Heart right ventricle (tissue), 16 donors: ENCODE measurements at regions not wholly inside any gene's neighbourhood (a gene's known extent, or its start where the extent isn't known, plus 50 kb on each side); places are given as distances from the start of the nearest gene placed in this dataset.

Source experiments
- ATAC-seq, 8 donors: fragments of 200-7000 bp; cut with Tn5 transposase; one replicate each; pipeline ENCODE4 v1.9.1; 2020; ENCODE audit warnings: mild to moderate bottlenecking in 8 of 8, moderate library complexity in 8 of 8, moderate number of reproducible peaks in 1 of 8
- DNase-seq, 2 donors: peaks; one replicate each; pipeline ENCODE4 v3.0.0-alpha.2; 2020
- H3K27ac ChIP-seq, 10 donors: fragments of 200-600 bp; sonication (generic) in 2 of 10; one replicate each; pipeline versions ENCODE4 v1.5.0 to v1.8.0; 2020 to 2022; ENCODE audit warnings: mild to moderate bottlenecking in 3 of 10
- H3K27me3 ChIP-seq, 7 donors: fragments of 200-600 bp; one replicate each; pipeline ENCODE4 v1.8.0; 2021 to 2022; ENCODE audit warnings: mild to moderate bottlenecking in 2 of 7
- H3K36me3 ChIP-seq, 9 donors: fragments of 200-600 bp; sonication (generic) in 1 of 9; one replicate each; pipeline versions ENCODE4 v1.5.0 to v1.8.0; 2020 to 2022; ENCODE audit warnings: mild to moderate bottlenecking in 2 of 9
- H3K4me1 ChIP-seq, 9 donors: fragments of 200-600 bp; sonication (generic) in 1 of 9; one replicate each; pipeline versions ENCODE4 v1.5.0 to v1.8.0; 2020 to 2022; ENCODE audit warnings: mild to moderate bottlenecking in 4 of 9
- H3K4me3 ChIP-seq, 10 donors: fragments of 200-600 bp; sonication (generic) in 2 of 10; one replicate each; pipeline versions ENCODE4 v1.5.0 to v1.8.0; 2020 to 2022; ENCODE audit warnings: mild to moderate bottlenecking in 7 of 10, moderate library complexity in 2 of 10
- H3K9me3 ChIP-seq, 11 donors: fragments of 200-600 bp in 10 of 11; sonication (generic) in 2 of 11; one replicate each; pipeline versions ENCODE4 v1.5.0 to v1.8.0; 2013 to 2022; ENCODE audit warnings: mild to moderate bottlenecking in 2 of 11, control low read depth in 1 of 11, moderate library complexity in 1 of 11
- WGBS, 2 donors: extraction: QIAGEN DNeasy Blood & Tissue Kit; methylation state at CpG; one replicate each; pipeline ENCODE4 v1.1.7; 2013; ENCODE audit warnings: inconsistent platforms in 1 of 2; 5-methylcytosine and 5-hydroxymethylcytosine counted together
- intact Hi-C, 10 donors: fragments of 100-400 bp; cut with DNase I; formaldehyde crosslinking; loops; one replicate each; pipeline versions ENCODE4 v1.11.1 to v1.14.2; 2022
- TF ChIP-seq, protein P1 (sequence below), 9 donors: fragments of 200-600 bp; sonication (generic) in 2 of 9; IDR thresholded peaks; one replicate each; pipeline versions ENCODE4 v1.5.0 to v1.8.0; 2021 to 2022; ENCODE audit warnings: antibody characterized with exemption in 9 of 9, mild to moderate bottlenecking in 5 of 9, moderate library complexity in 1 of 9
- donor health status: Arrhythmogenic right ventricular cardiomyopathy.
- donor health status: ischemic (EF 13 %, LVEDD 7.1; RV severe dilation, severe dysfunction).
- donor health status: healthy with polysubstance abuse.
- donor health status: DM: no; HTN: yes; CAD: no.
- donor health status: DM: no; HTN: no; CAD: no.
- donor health status: ischemic (EF 25% LVEDD 6.9; RV normal size, moderate dysfunction).
- donor health status: ischemic (EF 25% LVEDD 5.7; RV mildly dilated, moderate dysfunction).
- donor health status: healthy.
- donor health status: DM: yes; HTN: yes; CAD: no.
- donor health status: Ischemic cardiomyopathy.
- donor health status: ischemic (EF 35%, LVEDD 5.7; RV mildly dilated, moderate dysfunction).
- donor health status: nonischemic (EF 11% LVEDD 7.7; RV severe dilation, severe dysfunction).
- donor health status: DM: yes; HTN: yes; CAD: no.
- donor health status: PGD.
- donor health status: ischemic (EF 29% LVEDD 5.4; RV normal size, mild dysfunction).
- donor health status: nonischemic (EF 23%, LVEDD 6.1; RV moderate dilation, normal function).

DNA sequence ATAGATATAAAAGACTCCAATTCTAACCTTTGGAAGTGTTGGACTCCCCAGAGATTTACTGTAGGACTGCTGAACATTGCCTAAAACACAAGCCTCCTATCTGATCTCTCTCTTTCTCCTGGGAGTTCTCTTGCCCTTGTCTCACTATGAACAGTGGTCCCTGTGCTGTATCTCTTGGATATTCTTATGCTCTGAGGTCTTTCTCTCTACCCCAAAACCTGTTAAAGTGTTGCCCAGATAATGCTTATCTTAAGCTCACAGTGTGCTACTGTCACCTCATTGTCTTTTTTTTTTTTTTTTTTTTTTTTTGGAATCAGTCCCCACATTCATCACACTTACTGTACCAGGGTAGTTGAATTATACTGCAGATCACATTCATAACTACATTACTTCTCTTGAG is 131.0 kb upstream of the CBLB start:
- ATAC-seq (no peak), DNase-seq (no peak)
- peaks cover 0 to 26% (median 0%) of the 10 kb centered on the region in 11 donors for H3K9me3 ChIP-seq
- H3K4me1 ChIP-seq, result peaks cover 0 to 27% (median 2%) of the 10 kb centered on the region in 9 donors
- TF ChIP-seq, protein P1, sequence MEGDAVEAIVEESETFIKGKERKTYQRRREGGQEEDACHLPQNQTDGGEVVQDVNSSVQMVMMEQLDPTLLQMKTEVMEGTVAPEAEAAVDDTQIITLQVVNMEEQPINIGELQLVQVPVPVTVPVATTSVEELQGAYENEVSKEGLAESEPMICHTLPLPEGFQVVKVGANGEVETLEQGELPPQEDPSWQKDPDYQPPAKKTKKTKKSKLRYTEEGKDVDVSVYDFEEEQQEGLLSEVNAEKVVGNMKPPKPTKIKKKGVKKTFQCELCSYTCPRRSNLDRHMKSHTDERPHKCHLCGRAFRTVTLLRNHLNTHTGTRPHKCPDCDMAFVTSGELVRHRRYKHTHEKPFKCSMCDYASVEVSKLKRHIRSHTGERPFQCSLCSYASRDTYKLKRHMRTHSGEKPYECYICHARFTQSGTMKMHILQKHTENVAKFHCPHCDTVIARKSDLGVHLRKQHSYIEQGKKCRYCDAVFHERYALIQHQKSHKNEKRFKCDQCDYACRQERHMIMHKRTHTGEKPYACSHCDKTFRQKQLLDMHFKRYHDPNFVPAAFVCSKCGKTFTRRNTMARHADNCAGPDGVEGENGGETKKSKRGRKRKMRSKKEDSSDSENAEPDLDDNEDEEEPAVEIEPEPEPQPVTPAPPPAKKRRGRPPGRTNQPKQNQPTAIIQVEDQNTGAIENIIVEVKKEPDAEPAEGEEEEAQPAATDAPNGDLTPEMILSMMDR (IDR thresholded peaks at IDR 0.05), result no peak
- H3K27ac ChIP-seq, result no peak overlapping the region
- no peaks in the 10 kb centered on the region for H3K36me3 ChIP-seq
- H3K27me3 ChIP-seq, result no peaks in the 10 kb centered on the region
- H3K4me3 ChIP-seq, result no peak overlapping the region
- intact Hi-C loops, result loop anchor here in 1 of 10 donors (5.0 kb wide), 1 partner anchor 717 kb away; no protein-coding TSS in a partner anchor

DNA sequence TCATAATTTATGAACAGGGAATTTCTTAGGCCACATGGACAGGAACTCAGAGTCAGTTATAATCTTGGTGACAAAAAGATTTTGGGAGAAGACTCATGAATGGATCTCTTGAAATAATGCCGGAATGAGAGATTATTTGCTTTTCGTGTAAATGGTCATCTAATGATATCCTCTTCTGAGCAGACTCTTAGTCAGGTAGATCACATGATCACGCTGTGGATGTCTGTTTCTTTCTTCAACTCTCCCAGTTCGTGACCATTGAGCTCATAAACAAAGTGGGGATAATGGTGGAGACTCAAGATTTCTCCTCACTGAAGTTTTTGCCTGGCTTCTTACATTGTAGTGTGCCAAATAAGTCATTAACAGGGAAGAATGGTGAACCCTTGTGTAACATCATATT is 133.1 kb upstream of the CBLB start:
- intact Hi-C loops, result no loop called here
- H3K4me1 ChIP-seq, result peaks cover 0 to 31% (median 6%) of the 10 kb centered on the region in 9 donors
- no peak overlapping the region for H3K27ac ChIP-seq
- WGBS, 2 donors, result 95 to 96% methylated on average over 4 of the region's 4 CpGs
- H3K27me3 ChIP-seq, result no peaks in the 10 kb centered on the region
- peaks cover 0 to 17% (median 0%) of the 10 kb centered on the region in 11 donors for H3K9me3 ChIP-seq
- no peak for ATAC-seq
- TF ChIP-seq, protein P1 (IDR thresholded peaks at IDR 0.05), result no peak
- no peak for DNase-seq
- H3K4me3 ChIP-seq, result no peak overlapping the region
- H3K36me3 ChIP-seq, result no peaks in the 10 kb centered on the region

DNA sequence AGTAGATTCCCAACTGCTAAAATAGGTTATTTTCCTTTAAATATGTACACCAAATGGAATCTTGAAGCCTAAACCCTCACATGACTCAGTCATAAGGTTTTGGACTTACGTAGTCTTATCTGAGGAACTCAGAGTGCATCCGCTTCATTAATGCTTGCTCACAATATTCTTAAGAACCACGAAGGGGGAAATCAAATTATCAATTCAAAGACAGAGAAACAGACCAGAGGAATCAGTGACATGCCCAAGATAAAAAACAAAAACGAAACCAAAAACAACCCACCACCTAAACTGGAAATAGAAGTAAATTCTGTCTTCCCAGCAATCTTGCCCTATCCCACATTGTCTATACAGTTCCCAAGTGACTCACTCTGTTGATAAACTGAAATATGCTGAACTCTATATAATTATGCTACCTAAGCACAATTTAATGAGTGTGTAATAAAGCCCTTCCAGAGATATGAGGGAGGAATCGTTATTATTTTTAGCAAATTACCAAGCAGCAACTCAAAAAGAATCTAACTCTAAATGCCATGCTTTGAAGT is 135.4 kb upstream of the CBLB start:
- ATAC-seq (peak in 7 of 8 donors; percentile 66 to 89 (median 83)), DNase-seq (no peak)
- Histone ChIP-seq H3K4me1 (peaks cover 0 to 19% (median 6%) of the 10 kb centered on the region in 9 donors), H3K36me3 (no peaks in the 10 kb centered on the region), H3K27ac (peak overlapping the region in 8 of 10 donors; percentile 9 to 78 (median 44)), H3K27me3 (no peaks in the 10 kb centered on the region), H3K9me3 (peaks cover 0 to 5% (median 0%) of the 10 kb centered on the region in 11 donors), H3K4me3 (peak overlapping the region in 6 of 10 donors; percentile 19 to 46 (median 34))
- intact Hi-C loops, result no loop called here
- TF ChIP-seq, protein P1 (IDR thresholded peaks at IDR 0.05), result no peak
- WGBS, 2 donors, result 31 to 35% methylated on average over 5 of the region's 5 CpGs

DNA sequence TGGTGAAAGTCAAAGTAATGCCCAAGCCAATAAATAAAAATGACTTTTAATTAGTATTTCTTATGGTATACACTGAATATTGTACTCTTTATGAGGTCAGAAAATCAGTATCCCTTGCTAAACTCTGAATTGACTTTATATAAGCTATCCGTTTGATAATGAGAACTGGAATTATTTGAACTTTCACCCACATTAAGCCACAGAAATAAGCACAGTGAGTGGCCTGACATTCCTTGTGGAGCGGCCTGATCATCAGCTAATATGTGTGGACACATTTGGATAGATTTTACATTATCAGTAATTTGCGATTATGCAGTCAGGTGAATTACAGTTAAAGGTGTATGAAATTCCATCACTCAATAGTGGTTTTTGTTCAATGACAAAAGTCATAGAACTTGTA is 136.0 kb upstream of the CBLB start:
- Histone ChIP-seq H3K9me3 (no peaks in the 10 kb centered on the region), H3K27me3 (no peaks in the 10 kb centered on the region), H3K4me1 (peaks cover 0 to 19% (median 6%) of the 10 kb centered on the region in 9 donors), H3K36me3 (no peaks in the 10 kb centered on the region), H3K27ac (peak overlapping the region in 8 of 10 donors; percentile 9 to 78 (median 44)), H3K4me3 (peak overlapping the region in 5 of 10 donors; percentile 19 to 46 (median 34))
- 41 to 54% methylated on average over 3 of the region's 3 CpGs for WGBS, 2 donors
- TF ChIP-seq, protein P1 (IDR thresholded peaks at IDR 0.05), result no peak
- ATAC-seq (peak in 4 of 8 donors; percentile 50 to 74 (median 64)), DNase-seq (no peak)
- intact Hi-C loops, result no loop called here
